ENCODE measurements at regions not wholly inside any gene's neighbourhood (a gene's known extent, or its start where the extent isn't known, plus 50 kb on each side); places are given as distances from the start of the nearest gene placed in this dataset.
"Not testable (repeated sequence)": the region's sequence is repeated elsewhere in the genome, so short reads cannot be mapped to it uniquely, and the experiment has no call there.

GRCh38 chr3:75502769-75503756 is 161.1 kb upstream of the FRG2C start:
- H3K27me3 ChIP-seq; H3K36me3 ChIP-seq; H3K9me3 ChIP-seq; intact Hi-C loops (cut with DNase I); DNase-seq: not testable (repeated sequence)
- Histone ChIP-seq H3K4me3 (peak overlapping the region in 2 of 4 donors; percentile 23 to 29), H3K4me1 (peaks cover 0 to 13% (median 0%) of the 10 kb centered on the region in 3 donors), H3K27ac (peak overlapping the region in 1 of 4 donors; percentile 13)
- 14 to 25% methylated on average over 15 to 18 of the region's 18 CpGs for WGBS, 2 donors

- intact Hi-C loops (cut with DNase I): no loop called here
- DNase-seq: no peak
- H3K4me1 ChIP-seq: peaks cover 0 to 13% (median 0%) of the 10 kb centered on the region in 3 donors
- TF ChIP-seq POLR2A (IDR thresholded peaks at IDR 0.05) (no peak), CTCF (IDR thresholded peaks at IDR 0.05) (no peak)
- H3K27me3 ChIP-seq: no peaks in the 10 kb centered on the region
- 80% methylated on average over 14 to 21 of the region's 21 CpGs for WGBS, 2 donors
- no peak overlapping the region for H3K4me3 ChIP-seq
- no peak overlapping the region for H3K27ac ChIP-seq
- no peaks in the 10 kb centered on the region for H3K36me3 ChIP-seq
- peaks cover 0 to 30% (median 4%) of the 10 kb centered on the region in 3 donors for H3K9me3 ChIP-seq
Observed at GRCh38 chr3:75506603-75507002, 157.5 kb upstream of the FRG2C start.

GRCh38 chr3:75507956-75508355 is 156.2 kb upstream of the FRG2C start:
- H3K27ac ChIP-seq; H3K4me3 ChIP-seq; H3K27me3 ChIP-seq; H3K4me1 ChIP-seq; intact Hi-C loops (cut with DNase I); H3K36me3 ChIP-seq; DNase-seq: not testable (repeated sequence)
- peaks cover 0 to 38% (median 4%) of the 10 kb centered on the region in 3 donors for H3K9me3 ChIP-seq
- WGBS, 2 donors: 94 to 97% methylated on average over 2 of the region's 2 CpGs

GRCh38 chr3:75527657-75528056 is 136.5 kb upstream of the FRG2C start:
- H3K9me3 ChIP-seq; H3K4me1 ChIP-seq; DNase-seq; H3K4me3 ChIP-seq; H3K27ac ChIP-seq; H3K36me3 ChIP-seq; intact Hi-C loops (cut with DNase I); H3K27me3 ChIP-seq: not testable (repeated sequence)

- intact Hi-C loops (cut with DNase I); DNase-seq; H3K27ac ChIP-seq; H3K27me3 ChIP-seq; H3K36me3 ChIP-seq; H3K4me1 ChIP-seq; H3K4me3 ChIP-seq; H3K9me3 ChIP-seq: not testable (repeated sequence)
- WGBS, 2 donors: 39 to 46% methylated on average over 10 of the region's 11 CpGs
- TF ChIP-seq CTCF (IDR thresholded peaks at IDR 0.05): peak in 1 of 6 experiments; percentile 71
Observed at GRCh38 chr3:75552095-75552494, 112.0 kb upstream of the FRG2C start.

GRCh38 chr3:75564427-75564826 is 99.7 kb upstream of the FRG2C start:
- H3K4me1 ChIP-seq; H3K27ac ChIP-seq; H3K36me3 ChIP-seq; DNase-seq; H3K27me3 ChIP-seq; intact Hi-C loops (cut with DNase I); H3K4me3 ChIP-seq; H3K9me3 ChIP-seq: not testable (repeated sequence)
- 71 to 74% methylated on average over 3 of the region's 3 CpGs for whole genome bisulfite sequencing, 2 donors

GRCh38 chr3:75572303-75572702 is 91.8 kb upstream of the FRG2C start:
- H3K4me1 ChIP-seq; H3K27me3 ChIP-seq; H3K4me3 ChIP-seq; DNase-seq; H3K9me3 ChIP-seq; H3K27ac ChIP-seq; intact Hi-C loops (cut with DNase I); H3K36me3 ChIP-seq: not testable (repeated sequence)
- WGBS, 2 donors: 57 to 80% methylated on average over 1 of the region's 7 CpGs

GRCh38 chr3:75579091-75579490 is 85.0 kb upstream of the FRG2C start:
- H3K36me3 ChIP-seq; H3K27ac ChIP-seq; DNase-seq; H3K9me3 ChIP-seq; intact Hi-C loops (cut with DNase I): not testable (repeated sequence)
- H3K4me1 ChIP-seq: peaks cover 7 to 15% (median 8%) of the 10 kb centered on the region in 3 donors
- WGBS, 2 donors: 53 to 80% methylated on average over 1 to 8 of the region's 10 CpGs
- peaks cover 0 to 52% (median 0%) of the 10 kb centered on the region in 4 donors for H3K27me3 ChIP-seq
- peak overlapping the region in 1 of 4 donors; percentile 73 for H3K4me3 ChIP-seq

- Histone ChIP-seq H3K4me1 (peaks cover 7 to 15% (median 8%) of the 10 kb centered on the region in 3 donors), H3K4me3 (peak overlapping the region; percentile 15 to 73 (median 50)), H3K27me3 (peaks cover 0 to 54% (median 0%) of the 10 kb centered on the region in 4 donors)
- H3K9me3 ChIP-seq; H3K36me3 ChIP-seq; DNase-seq; H3K27ac ChIP-seq; intact Hi-C loops (cut with DNase I): not testable (repeated sequence)
- 11% methylated on average over 3 of the region's 27 CpGs; no CpG with 5 or more reads in 1 of the 2 donors for WGBS, 2 donors
Observed at GRCh38 chr3:75579536-75579935, 84.6 kb upstream of the FRG2C start.

Measured in esophagus squamous epithelium (tissue), 5 donors.